SK-N-SH (cell line): ENCODE measurements at regions not wholly inside any gene's neighbourhood (a gene's known extent, or its start where the extent isn't known, plus 50 kb on each side); places are given as distances from the start of the nearest gene placed in this dataset.

Experiments
- CTCF ChIA-PET: fragments of 300-600, 350-600 bp; formaldehyde crosslinking; extraction: SDS; loops from one replicate; lab custom pipeline; 2021; lab: Yijun Ruan, JAX
- POLR2A ChIA-PET: fragments of 350-600 bp; sonication (Branson Sonifier 250); formaldehyde crosslinking; extraction: SDS; loops from one replicate; lab custom pipeline; 2020; ENCODE audit warnings: antibody characterized with exemption, inconsistent platforms; lab: Yijun Ruan, JAX
- DNase-seq: peaks from one replicate; pipeline ENCODE4 v3.0.0; 2012
- H2AFZ ChIP-seq: fragments of 200-600 bp; sonication (generic); 2 replicates; pipeline ENCODE4 v1.8.1; 2016; ENCODE audit warnings: antibody characterized with exemption, mild to moderate bottlenecking, low read depth
- H3F3A ChIP-seq: fragments of 200-600 bp; sonication (generic); replicated peaks from 2 replicates; pipeline ENCODE3; 2016; ENCODE audit warnings: antibody characterized with exemption, mild to moderate bottlenecking; ENCODE audit not compliant: insufficient read depth
- H3K27ac ChIP-seq, 2 experiments: fragments of 200-500 bp in 1 of 2; fragments of 200-600 bp in 1 of 2; sonication (Bioruptor generic) in 1 of 2; sonication (generic), shearing (Covaris generic) in 1 of 2; 2 replicates each; pipeline versions ENCODE4 v1.5.1 to v1.6.1; 2014 to 2016; ENCODE audit warnings: low read depth in 2 of 2, inconsistent platforms in 1 of 2, low read length in 1 of 2, mild to moderate bottlenecking in 1 of 2, mixed read lengths in 1 of 2
- H3K27me3 ChIP-seq: fragments of 200-600 bp; sonication (generic), shearing (Covaris generic); 2 replicates; pipeline ENCODE4 v1.6.1; 2016; ENCODE audit warnings: mixed run types; ENCODE audit not compliant: insufficient read depth
- H3K36me3 ChIP-seq, 2 experiments: fragments of 200-500 bp in 1 of 2; fragments of 200-600 bp in 1 of 2; sonication (Bioruptor generic) in 1 of 2; sonication (generic) in 1 of 2; replicated peaks in 1 of 2; 2 replicates each; pipeline versions ENCODE3 to v1.5.1; 2014 to 2016; ENCODE audit warnings: low read length in 1 of 2, mild to moderate bottlenecking in 1 of 2; ENCODE audit not compliant: insufficient read depth in 2 of 2, control insufficient read depth in 1 of 2
- H3K4me1 ChIP-seq, 2 experiments: fragments of 200-500 bp in 1 of 2; fragments of 200-600 bp in 1 of 2; sonication (Bioruptor generic) in 1 of 2; sonication (generic), shearing (Covaris generic) in 1 of 2; 2 replicates each; pipeline versions ENCODE4 v1.5.1 to v1.6.1; 2014 to 2016; ENCODE audit warnings: low read depth in 1 of 2, low read length in 1 of 2, mixed run types in 1 of 2; ENCODE audit not compliant: insufficient read depth in 2 of 2, control insufficient read depth in 1 of 2
- H3K4me2 ChIP-seq: fragments of 200-600 bp; sonication (generic), shearing (Covaris generic); 2 replicates; pipeline ENCODE4 v1.6.1; 2017; ENCODE audit warnings: mixed run types
- H3K4me3 ChIP-seq, 2 experiments: fragments of 200-500 bp in 1 of 2; fragments of 200-600 bp in 1 of 2; sonication (Bioruptor generic) in 1 of 2; sonication (generic), shearing (Covaris generic) in 1 of 2; 2 replicates each; pipeline versions ENCODE4 v1.5.1 to v1.8.1; 2014 to 2016; ENCODE audit warnings: low read depth in 2 of 2, inconsistent platforms in 1 of 2, low read length in 1 of 2, mild to moderate bottlenecking in 1 of 2, mixed read lengths in 1 of 2, moderate library complexity in 1 of 2
- H3K79me2 ChIP-seq: fragments of 200-600 bp; sonication (generic); 2 replicates; pipeline ENCODE4 v1.8.1; 2017; ENCODE audit warnings: mild to moderate bottlenecking; ENCODE audit not compliant: insufficient read depth
- H3K9ac ChIP-seq: fragments of 200-600 bp; sonication (generic); 2 replicates; pipeline ENCODE4 v1.6.1; 2017; ENCODE audit warnings: mixed run types
- H3K9me2 ChIP-seq: fragments of 200-600 bp; sonication (generic); 2 replicates; pipeline ENCODE4 v1.6.1; 2017; ENCODE audit warnings: mixed run types
- H3K9me3 ChIP-seq: fragments of 200-600 bp; sonication (generic); 2 replicates; pipeline ENCODE4 v1.6.1; 2017; ENCODE audit warnings: mixed run types, mild to moderate bottlenecking, moderate library complexity
- H4K20me1 ChIP-seq: fragments of 200-600 bp; sonication (generic); 2 replicates; pipeline ENCODE4 v1.6.1; 2017; ENCODE audit warnings: mild to moderate bottlenecking, mixed run types; ENCODE audit not compliant: insufficient read depth
- ELF1 ChIP-seq: IDR thresholded peaks from 2 replicates; pipeline ENCODE4 v1.4.0; 2012
- EP300 ChIP-seq, 2 experiments: IDR thresholded peaks; 2 replicates each; pipeline versions ENCODE4 v1.4.0 to v1.6.1; 2012; ENCODE audit warnings: borderline replicate concordance in 1 of 2, low read depth in 1 of 2, low read length in 1 of 2
- FOSL2 ChIP-seq: IDR thresholded peaks from 2 replicates; pipeline ENCODE4 v1.4.0; 2012; ENCODE audit warnings: low read depth, mild to moderate bottlenecking, moderate library complexity, borderline replicate concordance
- FOXJ3 ChIP-seq: sonication (generic); formaldehyde crosslinking; IDR thresholded peaks from 2 replicates; pipeline ENCODE4 v1.5.1; 2020; ENCODE audit warnings: mild to moderate bottlenecking, missing genetic modification reagents
- GABPA ChIP-seq: IDR thresholded peaks from 2 replicates; pipeline ENCODE4 v1.4.0; 2012; ENCODE audit warnings: low read depth, mild to moderate bottlenecking
- GATA2 ChIP-seq: sonication (generic); formaldehyde crosslinking; IDR thresholded peaks from 2 replicates; pipeline ENCODE4 v1.5.0; 2020; ENCODE audit warnings: mild to moderate bottlenecking, missing genetic modification reagents
- JUND ChIP-seq: IDR thresholded peaks from 2 replicates; pipeline ENCODE4 v1.4.0; 2012
- MEF2A ChIP-seq: IDR thresholded peaks from 2 replicates; pipeline ENCODE4 v1.4.0; 2012; ENCODE audit warnings: low read depth, borderline replicate concordance
- MXI1 ChIP-seq: IDR thresholded peaks from 2 replicates; pipeline ENCODE4 v1.6.1; 2012; ENCODE audit warnings: mild to moderate bottlenecking, low read depth, low read length, improper control_type of control experiment
- NRF1 ChIP-seq: IDR thresholded peaks from 2 replicates; pipeline ENCODE4 v1.6.1; 2012; ENCODE audit warnings: low read depth, mild to moderate bottlenecking, low read length
- RAD21 ChIP-seq: IDR thresholded peaks from 2 replicates; pipeline ENCODE4 v1.6.1; 2012; ENCODE audit warnings: mild to moderate bottlenecking, low read length
- RFX5 ChIP-seq: IDR thresholded peaks from 2 replicates; pipeline ENCODE4 v1.6.1; 2012; ENCODE audit warnings: mild to moderate bottlenecking, improper control_type of control experiment, low read length
- RXRA ChIP-seq: IDR thresholded peaks from 2 replicates; pipeline ENCODE4 v1.4.0; 2012; ENCODE audit warnings: low read depth, mild to moderate bottlenecking, borderline replicate concordance
- SIN3A ChIP-seq: IDR thresholded peaks from 2 replicates; pipeline ENCODE4 v1.6.1; 2012; ENCODE audit warnings: low read depth, mild to moderate bottlenecking, low read length, moderate library complexity, borderline replicate concordance
- SMC3 ChIP-seq: IDR thresholded peaks from 2 replicates; pipeline ENCODE4 v1.6.1; 2012; ENCODE audit warnings: low read depth, low read length, improper control_type of control experiment
- TAF1 ChIP-seq: IDR thresholded peaks from 2 replicates; pipeline ENCODE4 v1.6.1; 2012; ENCODE audit warnings: low read depth, mild to moderate bottlenecking, low read length, moderate library complexity, borderline replicate concordance
- TCF12 ChIP-seq: IDR thresholded peaks from 2 replicates; pipeline ENCODE4 v1.4.0; 2012
- TEAD4 ChIP-seq: IDR thresholded peaks from 2 replicates; pipeline ENCODE4 v1.4.0; 2012; ENCODE audit warnings: mild to moderate bottlenecking, borderline replicate concordance; ENCODE audit not compliant: insufficient read depth
- WGBS: methylation state at CpG from one replicate; pipeline ENCODE4 v1.1.6; 2017; ENCODE audit warnings: low lambda C conversion rate; 5-methylcytosine and 5-hydroxymethylcytosine counted together
- TF ChIP-seq, protein P1 (sequence below): IDR thresholded peaks from 2 replicates; pipeline ENCODE4 v1.4.0; 2012; ENCODE audit warnings: low read depth
- TF ChIP-seq, protein P2 (sequence below): IDR thresholded peaks from 2 replicates; pipeline ENCODE4 v1.6.1; 2012; ENCODE audit warnings: mild to moderate bottlenecking, low read depth, low read length, moderate library complexity

DNA sequence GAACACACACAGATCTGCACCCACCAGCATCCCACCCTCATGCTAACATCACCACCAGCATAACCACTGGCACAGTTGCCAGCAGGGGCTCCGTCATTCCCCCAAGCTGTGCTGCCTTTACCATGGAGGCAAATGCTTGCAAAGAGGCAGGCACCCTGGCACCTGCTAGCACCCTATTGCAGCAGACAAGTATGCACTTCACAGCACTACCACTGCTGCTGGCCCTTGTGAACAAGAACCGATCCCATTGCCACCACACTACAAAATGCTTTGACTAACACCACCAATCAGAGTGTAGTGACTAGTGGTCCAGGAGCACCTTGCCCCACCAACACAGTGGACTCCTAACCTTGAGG is 862.2 kb upstream of the DPPA4 start:
- no peaks in the 10 kb centered on the region for H3F3A ChIP-seq
- ChIA-PET CTCF (no interaction called here), POLR2A (no interaction called here)
- H3K36me3 ChIP-seq = no peaks in the 10 kb centered on the region
- no peak overlapping the region for H3K27ac ChIP-seq
- no peak overlapping the region for H2AFZ ChIP-seq
- H3K27me3 ChIP-seq = no peaks in the 10 kb centered on the region
- H3K4me3 ChIP-seq = no peak overlapping the region
- H3K9me3 ChIP-seq = no peaks in the 10 kb centered on the region
- H3K9me2 ChIP-seq = 0 out of 2 replicates have a peak, but pooled peaks cover 4% of the 10 kb centered on the region
- no peaks in the 10 kb centered on the region for H4K20me1 ChIP-seq
- H3K9ac ChIP-seq = no peak overlapping the region
- no peaks in the 10 kb centered on the region for H3K4me1 ChIP-seq
- DNase-seq = no peak
- TF ChIP-seq GATA2 (CRISPR knock-in tag) = no peak
- no peak for TF ChIP-seq RAD21
- no peak for TF ChIP-seq ELF1
- TF ChIP-seq GABPA = no peak
- TF ChIP-seq, protein P1, sequence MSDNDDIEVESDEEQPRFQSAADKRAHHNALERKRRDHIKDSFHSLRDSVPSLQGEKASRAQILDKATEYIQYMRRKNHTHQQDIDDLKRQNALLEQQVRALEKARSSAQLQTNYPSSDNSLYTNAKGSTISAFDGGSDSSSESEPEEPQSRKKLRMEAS = no peak
- TF ChIP-seq EP300 (IDR thresholded peaks at IDR 0.05; ENCODE audit: borderline replicate concordance in 1 of 2, low read depth in 1 of 2, low read length in 1 of 2) = no peak
- TF ChIP-seq RFX5 = no peak
- no peak for TF ChIP-seq TAF1
- TF ChIP-seq TEAD4 = no peak
- TF ChIP-seq SIN3A = no peak
- TF ChIP-seq FOXJ3 (CRISPR knock-in tag) = no peak
- no peak for TF ChIP-seq MEF2A
- TF ChIP-seq FOSL2 = no peak
- no peak for TF ChIP-seq JUND
- TF ChIP-seq, protein P2, sequence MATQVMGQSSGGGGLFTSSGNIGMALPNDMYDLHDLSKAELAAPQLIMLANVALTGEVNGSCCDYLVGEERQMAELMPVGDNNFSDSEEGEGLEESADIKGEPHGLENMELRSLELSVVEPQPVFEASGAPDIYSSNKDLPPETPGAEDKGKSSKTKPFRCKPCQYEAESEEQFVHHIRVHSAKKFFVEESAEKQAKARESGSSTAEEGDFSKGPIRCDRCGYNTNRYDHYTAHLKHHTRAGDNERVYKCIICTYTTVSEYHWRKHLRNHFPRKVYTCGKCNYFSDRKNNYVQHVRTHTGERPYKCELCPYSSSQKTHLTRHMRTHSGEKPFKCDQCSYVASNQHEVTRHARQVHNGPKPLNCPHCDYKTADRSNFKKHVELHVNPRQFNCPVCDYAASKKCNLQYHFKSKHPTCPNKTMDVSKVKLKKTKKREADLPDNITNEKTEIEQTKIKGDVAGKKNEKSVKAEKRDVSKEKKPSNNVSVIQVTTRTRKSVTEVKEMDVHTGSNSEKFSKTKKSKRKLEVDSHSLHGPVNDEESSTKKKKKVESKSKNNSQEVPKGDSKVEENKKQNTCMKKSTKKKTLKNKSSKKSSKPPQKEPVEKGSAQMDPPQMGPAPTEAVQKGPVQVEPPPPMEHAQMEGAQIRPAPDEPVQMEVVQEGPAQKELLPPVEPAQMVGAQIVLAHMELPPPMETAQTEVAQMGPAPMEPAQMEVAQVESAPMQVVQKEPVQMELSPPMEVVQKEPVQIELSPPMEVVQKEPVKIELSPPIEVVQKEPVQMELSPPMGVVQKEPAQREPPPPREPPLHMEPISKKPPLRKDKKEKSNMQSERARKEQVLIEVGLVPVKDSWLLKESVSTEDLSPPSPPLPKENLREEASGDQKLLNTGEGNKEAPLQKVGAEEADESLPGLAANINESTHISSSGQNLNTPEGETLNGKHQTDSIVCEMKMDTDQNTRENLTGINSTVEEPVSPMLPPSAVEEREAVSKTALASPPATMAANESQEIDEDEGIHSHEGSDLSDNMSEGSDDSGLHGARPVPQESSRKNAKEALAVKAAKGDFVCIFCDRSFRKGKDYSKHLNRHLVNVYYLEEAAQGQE = no peak
- no peak for TF ChIP-seq MXI1
- no peak for TF ChIP-seq NRF1
- no peak for TF ChIP-seq RXRA
- no peak for TF ChIP-seq TCF12
- TF ChIP-seq SMC3 = no peak
- H3K4me2 ChIP-seq = no peak overlapping the region
- WGBS = 57% methylated on average over 1 of the region's 2 CpGs
- H3K79me2 ChIP-seq = no peaks in the 10 kb centered on the region
